GM18498 (cell line): ENCODE measurements at regions not wholly inside any gene's neighbourhood (a gene's known extent, or its start where the extent isn't known, plus 50 kb on each side); places are given as distances from the start of the nearest gene placed in this dataset.

Experiments used
- ATAC-seq: cut with Tn5 transposase; IDR thresholded peaks from one replicate; pipeline ENCODE4 v1.9.1; 2021; ENCODE audit warnings: mild to moderate bottlenecking, moderate library complexity; ENCODE audit not compliant: unreplicated experiment

GRCh38 chr6:133630651-133631050 is 258.3 kb upstream of the TCF21 start:
- no peak for ATAC-seq

GRCh38 chr6:133631421-133631820 is 257.5 kb upstream of the TCF21 start:
- ATAC-seq: no peak

- ATAC-seq: no peak
Observed at GRCh38 chr6:133632206-133632605, 256.7 kb upstream of the TCF21 start.

- no peak for ATAC-seq
Observed at GRCh38 chr6:133632906-133633305, 256.0 kb upstream of the TCF21 start.

- ATAC-seq: no peak
Observed at GRCh38 chr6:133634474-133634873, 254.4 kb upstream of the TCF21 start.

GRCh38 chr6:133635447-133635846 is 253.5 kb upstream of the TCF21 start:
- ATAC-seq: no peak

- no peak for ATAC-seq
Observed at GRCh38 chr6:133637436-133637835, 251.5 kb upstream of the TCF21 start.

GRCh38 chr6:133637874-133638273 is 251.0 kb upstream of the TCF21 start:
- no peak for ATAC-seq

GRCh38 chr6:133641104-133641503 is 247.8 kb upstream of the TCF21 start:
- no peak for ATAC-seq

GRCh38 chr6:133644548-133644891 is 244.4 kb upstream of the TCF21 start:
- ATAC-seq: no peak

- ATAC-seq: no peak
Observed at GRCh38 chr6:133644892-133645619, 243.9 kb upstream of the TCF21 start.

GRCh38 chr6:133645966-133646740 is 242.8 kb upstream of the TCF21 start:
- no peak for ATAC-seq

GRCh38 chr6:133648581-133648980 is 240.3 kb upstream of the TCF21 start:
- ATAC-seq: no peak

GRCh38 chr6:133671376-133671775 is 217.5 kb upstream of the TCF21 start:
- ATAC-seq: no peak

- no peak for ATAC-seq
Observed at GRCh38 chr6:133673056-133673455, 215.9 kb upstream of the TCF21 start.

GRCh38 chr6:133674661-133675060 is 214.3 kb upstream of the TCF21 start:
- ATAC-seq: no peak

GRCh38 chr6:133680994-133681393 is 207.9 kb upstream of the TCF21 start:
- no peak for ATAC-seq

- ATAC-seq: no peak
Observed at GRCh38 chr6:133681891-133682290, 207.0 kb upstream of the TCF21 start.

GRCh38 chr6:133682506-133683307 is 206.2 kb upstream of the TCF21 start:
- ATAC-seq: no peak

- no peak for ATAC-seq
Observed at GRCh38 chr6:133683308-133683580, 205.7 kb upstream of the TCF21 start.

GRCh38 chr6:133683606-133684005 is 205.3 kb upstream of the TCF21 start:
- no peak for ATAC-seq
